ENCODE measurements at regions not wholly inside any gene's neighbourhood (a gene's known extent, or its start where the extent isn't known, plus 50 kb on each side); places are given as distances from the start of the nearest gene placed in this dataset.

DNA sequence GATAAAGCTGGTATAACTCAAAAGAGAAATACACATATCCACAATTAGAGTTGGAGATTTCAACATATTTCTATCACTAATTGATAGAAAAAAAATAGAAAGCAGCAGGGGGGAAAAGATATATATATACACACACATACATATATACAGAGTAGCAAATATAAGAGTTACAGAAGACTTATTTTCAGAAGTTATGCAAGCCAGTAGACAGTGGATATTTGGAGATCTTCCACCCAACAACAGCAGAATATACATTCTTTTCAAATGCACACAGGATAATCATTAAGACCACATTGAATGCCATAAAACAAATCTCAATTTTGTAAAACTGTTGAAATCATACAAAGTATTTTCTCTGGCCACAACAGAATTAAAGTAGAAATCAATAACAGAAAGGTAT, 192.8 kb downstream of the LACC1 start:
- Histone ChIP-seq H3K27ac (ENCODE audit: low read length) (no peak overlapping the region), H3K27me3 (ENCODE audit: control insufficient read depth, insufficient read depth, low read length) (no peaks in the 10 kb centered on the region), H3K36me3 (ENCODE audit: control insufficient read depth, insufficient read depth, low read length) (no peaks in the 10 kb centered on the region), H3K4me3 (ENCODE audit: low read length) (no peak overlapping the region), H3K9me3 (ENCODE audit: control insufficient read depth, insufficient read depth, low read length) (no peaks in the 10 kb centered on the region), H3K4me1 (ENCODE audit: control insufficient read depth, insufficient read depth, low read length) (no peaks in the 10 kb centered on the region)
- Mint-ChIP-seq H3K27me3 (ENCODE audit: low read depth in 2 of 2) (peaks cover 5 to 16% of the 10 kb centered on the region in 2 donors), H3K9me3 (peaks cover 0 to 6% of the 10 kb centered on the region in 2 donors), H3K36me3 (no peaks in the 10 kb centered on the region), H3K4me1 (no peaks in the 10 kb centered on the region), H3K27ac (no peak overlapping the region), H3K4me3 (no peak overlapping the region)
- intact Hi-C loops (cut with micrococcal nuclease), result no loop called here
- no peak for ATAC-seq
- TF ChIP-seq, protein P1, sequence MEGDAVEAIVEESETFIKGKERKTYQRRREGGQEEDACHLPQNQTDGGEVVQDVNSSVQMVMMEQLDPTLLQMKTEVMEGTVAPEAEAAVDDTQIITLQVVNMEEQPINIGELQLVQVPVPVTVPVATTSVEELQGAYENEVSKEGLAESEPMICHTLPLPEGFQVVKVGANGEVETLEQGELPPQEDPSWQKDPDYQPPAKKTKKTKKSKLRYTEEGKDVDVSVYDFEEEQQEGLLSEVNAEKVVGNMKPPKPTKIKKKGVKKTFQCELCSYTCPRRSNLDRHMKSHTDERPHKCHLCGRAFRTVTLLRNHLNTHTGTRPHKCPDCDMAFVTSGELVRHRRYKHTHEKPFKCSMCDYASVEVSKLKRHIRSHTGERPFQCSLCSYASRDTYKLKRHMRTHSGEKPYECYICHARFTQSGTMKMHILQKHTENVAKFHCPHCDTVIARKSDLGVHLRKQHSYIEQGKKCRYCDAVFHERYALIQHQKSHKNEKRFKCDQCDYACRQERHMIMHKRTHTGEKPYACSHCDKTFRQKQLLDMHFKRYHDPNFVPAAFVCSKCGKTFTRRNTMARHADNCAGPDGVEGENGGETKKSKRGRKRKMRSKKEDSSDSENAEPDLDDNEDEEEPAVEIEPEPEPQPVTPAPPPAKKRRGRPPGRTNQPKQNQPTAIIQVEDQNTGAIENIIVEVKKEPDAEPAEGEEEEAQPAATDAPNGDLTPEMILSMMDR (IDR thresholded peaks at IDR 0.05), result no peak
- no peak for DNase-seq

DNA sequence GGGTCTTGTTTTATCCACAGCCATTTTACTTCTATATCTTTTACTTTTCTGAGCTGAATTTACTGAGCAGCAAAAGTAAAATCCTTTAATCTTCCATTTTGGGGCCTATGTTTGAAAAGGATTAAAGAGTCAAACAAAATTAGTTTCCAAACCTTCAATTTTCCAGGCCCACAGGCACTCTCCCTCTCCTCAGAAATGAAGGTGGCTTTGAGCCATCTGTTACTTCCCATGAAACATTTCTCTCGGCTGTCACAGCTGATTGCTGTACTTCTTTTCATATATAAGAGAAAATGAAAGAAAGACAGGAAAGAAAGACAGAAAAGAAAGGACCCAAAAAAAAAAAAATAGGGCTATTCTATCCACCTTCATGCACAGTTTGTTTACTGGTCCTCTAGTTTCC, 194.9 kb downstream of the LACC1 start:
- no peak for DNase-seq
- Histone ChIP-seq H3K27ac (ENCODE audit: low read length) (no peak overlapping the region), H3K4me3 (ENCODE audit: low read length) (no peak overlapping the region), H3K27me3 (ENCODE audit: control insufficient read depth, insufficient read depth, low read length) (no peaks in the 10 kb centered on the region), H3K9me3 (ENCODE audit: control insufficient read depth, insufficient read depth, low read length) (no peaks in the 10 kb centered on the region), H3K36me3 (ENCODE audit: control insufficient read depth, insufficient read depth, low read length) (no peaks in the 10 kb centered on the region), H3K4me1 (ENCODE audit: control insufficient read depth, insufficient read depth, low read length) (no peaks in the 10 kb centered on the region)
- TF ChIP-seq, protein P1 (IDR thresholded peaks at IDR 0.05), result no peak
- Mint-ChIP-seq H3K4me3 (no peak overlapping the region), H3K27me3 (ENCODE audit: low read depth in 2 of 2) (peaks cover 0 to 3% of the 10 kb centered on the region in 2 donors), H3K36me3 (no peaks in the 10 kb centered on the region), H3K9me3 (peaks cover 0 to 6% of the 10 kb centered on the region in 2 donors), H3K27ac (no peak overlapping the region), H3K4me1 (no peaks in the 10 kb centered on the region)
- ATAC-seq, result no peak
- intact Hi-C loops (cut with micrococcal nuclease), result no loop called here
- no CpG with 5 or more reads among the region's 1 CpG for WGBS (ENCODE audit: insufficient coverage)

DNA sequence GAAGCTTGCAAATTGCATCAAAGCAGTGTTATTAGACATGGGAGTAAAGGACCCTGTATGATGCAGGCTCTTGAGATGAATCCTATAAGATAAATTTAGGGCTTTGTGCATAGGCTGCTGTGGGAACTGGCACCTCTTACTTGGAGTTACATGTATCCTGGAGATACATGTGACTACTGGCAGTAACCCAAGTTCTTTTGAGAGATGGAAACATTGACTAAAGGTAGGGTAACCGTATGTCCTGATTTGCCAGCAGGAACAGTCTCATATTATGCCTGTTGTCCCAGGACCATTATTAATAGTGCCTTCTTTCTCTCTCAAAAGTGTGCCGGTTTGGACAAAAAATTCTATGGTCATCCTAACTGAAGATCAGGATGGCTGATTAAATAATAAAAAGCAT, 195.4 kb downstream of the LACC1 start:
- Mint-ChIP-seq H3K27ac (no peak overlapping the region), H3K4me3 (no peak overlapping the region), H3K36me3 (no peaks in the 10 kb centered on the region), H3K27me3 (ENCODE audit: low read depth in 2 of 2) (no peaks in the 10 kb centered on the region), H3K4me1 (no peaks in the 10 kb centered on the region), H3K9me3 (peaks cover 0 to 6% of the 10 kb centered on the region in 2 donors)
- WGBS (ENCODE audit: insufficient coverage), result 86% methylated on average over 2 of the region's 2 CpGs
- intact Hi-C loops (cut with micrococcal nuclease), result no loop called here
- ATAC-seq (no peak), DNase-seq (no peak)
- Histone ChIP-seq H3K9me3 (ENCODE audit: control insufficient read depth, insufficient read depth, low read length) (no peaks in the 10 kb centered on the region), H3K36me3 (ENCODE audit: control insufficient read depth, insufficient read depth, low read length) (no peaks in the 10 kb centered on the region), H3K4me1 (ENCODE audit: control insufficient read depth, insufficient read depth, low read length) (no peaks in the 10 kb centered on the region), H3K4me3 (ENCODE audit: low read length) (no peak overlapping the region), H3K27me3 (ENCODE audit: control insufficient read depth, insufficient read depth, low read length) (no peaks in the 10 kb centered on the region), H3K27ac (ENCODE audit: low read length) (no peak overlapping the region)
- TF ChIP-seq, protein P1 (IDR thresholded peaks at IDR 0.05), result no peak

DNA sequence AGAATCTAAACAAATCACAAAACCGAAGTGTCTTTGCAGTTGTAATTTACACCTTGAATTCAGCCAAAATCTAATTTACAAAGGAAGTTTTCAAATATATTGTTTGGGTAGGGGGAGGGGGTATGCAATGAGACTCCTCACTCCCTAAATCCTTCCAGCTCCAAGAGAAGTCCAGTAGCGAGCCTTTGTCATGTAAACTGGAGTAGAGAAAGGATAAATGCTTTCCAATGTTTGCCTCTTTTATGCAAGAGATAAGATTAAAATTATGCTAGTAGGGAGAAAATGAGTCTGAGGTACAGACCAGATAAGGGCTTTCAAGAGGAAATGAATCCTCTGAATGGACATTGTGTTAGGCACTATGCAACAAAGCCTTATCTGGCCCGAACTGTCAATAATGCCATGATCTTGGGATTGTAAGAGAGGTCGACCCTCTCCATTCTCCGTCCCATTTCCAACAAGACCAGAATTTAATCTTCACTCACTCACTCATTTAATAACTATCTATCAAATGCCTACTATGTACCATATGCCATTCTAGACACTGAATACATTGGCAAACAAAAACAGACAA, 199.2 kb downstream of the LACC1 start:
- DNase-seq, result no peak
- Histone ChIP-seq H3K4me3 (ENCODE audit: low read length) (no peak overlapping the region), H3K9me3 (ENCODE audit: control insufficient read depth, insufficient read depth, low read length) (no peaks in the 10 kb centered on the region), H3K27ac (ENCODE audit: low read length) (no peak overlapping the region), H3K4me1 (ENCODE audit: control insufficient read depth, insufficient read depth, low read length) (no peaks in the 10 kb centered on the region), H3K27me3 (ENCODE audit: control insufficient read depth, insufficient read depth, low read length) (no peaks in the 10 kb centered on the region), H3K36me3 (ENCODE audit: control insufficient read depth, insufficient read depth, low read length) (no peaks in the 10 kb centered on the region)
- 88% methylated on average over 4 of the region's 5 CpGs for WGBS (ENCODE audit: insufficient coverage)
- TF ChIP-seq, protein P1 (IDR thresholded peaks at IDR 0.05), result no peak
- H3K4me3 Mint-ChIP-seq, result no peak overlapping the region
- H3K27me3 Mint-ChIP-seq (ENCODE audit: low read depth in 2 of 2), result no peaks in the 10 kb centered on the region
- no peaks in the 10 kb centered on the region for H3K4me1 Mint-ChIP-seq
- no peaks in the 10 kb centered on the region for H3K9me3 Mint-ChIP-seq
- intact Hi-C loops (cut with micrococcal nuclease), result no loop called here
- peaks cover 9% of the 10 kb centered on the region for H3K36me3 Mint-ChIP-seq
- H3K27ac Mint-ChIP-seq, result no peak overlapping the region
- ATAC-seq, result no peak
